Vagina (tissue), 2 donors: ENCODE measurements at regions not wholly inside any gene's neighbourhood (a gene's known extent, or its start where the extent isn't known, plus 50 kb on each side); places are given as distances from the start of the nearest gene placed in this dataset.

Experiments
- DNase-seq, 2 donors: peaks; one replicate each; pipeline ENCODE4 v3.0.0-alpha.2; 2017; ENCODE audit errors: extremely low spot score in 2 of 2
- H3K27ac ChIP-seq: fragments of 200-600 bp; sonication (generic); one replicate; pipeline ENCODE4 v1.5.1; 2019
- H3K27me3 ChIP-seq: fragments of 200-600 bp; sonication (generic); one replicate; pipeline ENCODE4 v1.5.1; 2019
- H3K36me3 ChIP-seq, 2 donors: fragments of 200-600 bp; sonication (generic); one replicate each; pipeline ENCODE4 v1.5.1; 2017 to 2019
- H3K4me1 ChIP-seq: fragments of 200-600 bp; sonication (generic); one replicate; pipeline ENCODE4 v1.5.1; 2019
- H3K4me3 ChIP-seq, 2 donors: fragments of 200-600 bp; sonication (generic); 1 replicate in 1 of 2; 2 replicates in 1 of 2; pipeline ENCODE4 v1.5.1; 2016 to 2019
- H3K9me3 ChIP-seq: fragments of 200-600 bp; sonication (generic); one replicate; pipeline ENCODE4 v1.5.1; 2019
- CTCF ChIP-seq, 3 experiments: fragments of 450-650 bp in 2 of 3; fragments of 200-600 bp in 1 of 3; sonication (generic) in 1 of 3; IDR thresholded peaks; one replicate each; pipeline ENCODE4 v1.5.1; 2017 to 2019; ENCODE audit warnings: antibody characterized with exemption in 3 of 3, mild to moderate bottlenecking in 2 of 3, moderate library complexity in 2 of 3
- POLR2A ChIP-seq, 2 donors: fragments of 450-650 bp; IDR thresholded peaks; one replicate each; pipeline ENCODE4 v1.6.1; 2017; ENCODE audit warnings: antibody characterized with exemption in 2 of 2, mild to moderate bottlenecking in 2 of 2, moderate library complexity in 2 of 2
- POLR2AphosphoS5 ChIP-seq, 2 donors: sonication (generic); formaldehyde crosslinking; IDR thresholded peaks; one replicate each; pipeline ENCODE4 v1.9.0; 2017; ENCODE audit warnings: antibody characterized with exemption in 2 of 2, mild to moderate bottlenecking in 2 of 2, low read depth in 1 of 2; ENCODE audit not compliant: insufficient read depth in 1 of 2
- intact Hi-C: fragments of 100-400 bp; cut with DNase I; formaldehyde crosslinking; loops from one replicate; pipeline ENCODE4 v1.15.1; 2023

GRCh38 chr18:25896178-25896780 is 194.1 kb downstream of the SS18 start:
- Histone ChIP-seq H3K4me1 (no peaks in the 10 kb centered on the region), H3K4me3 (no peak overlapping the region), H3K36me3 (no peaks in the 10 kb centered on the region), H3K27ac (no peak overlapping the region), H3K27me3 (no peaks in the 10 kb centered on the region), H3K9me3 (no peaks in the 10 kb centered on the region)
- intact Hi-C loops, result no loop called here
- DNase-seq, result no peak
- TF ChIP-seq CTCF (IDR thresholded peaks at IDR 0.05) (peak; percentile 38 to 56 (median 55)), POLR2AphosphoS5 (IDR thresholded peaks at IDR 0.05; ENCODE audit: insufficient read depth in 1 of 2, low read depth in 1 of 2) (no peak), POLR2A (IDR thresholded peaks at IDR 0.05) (no peak)

- TF ChIP-seq CTCF (IDR thresholded peaks at IDR 0.05) (no peak), POLR2AphosphoS5 (IDR thresholded peaks at IDR 0.05; ENCODE audit: insufficient read depth in 1 of 2, low read depth in 1 of 2) (no peak), POLR2A (IDR thresholded peaks at IDR 0.05) (no peak)
- no peaks in the 10 kb centered on the region for H3K4me1 ChIP-seq
- no peaks in the 10 kb centered on the region for H3K27me3 ChIP-seq
- no peak overlapping the region for H3K27ac ChIP-seq
- H3K4me3 ChIP-seq, result no peak overlapping the region
- no peaks in the 10 kb centered on the region for H3K36me3 ChIP-seq
- no peak for DNase-seq
- intact Hi-C loops, result no loop called here
- H3K9me3 ChIP-seq, result no peaks in the 10 kb centered on the region
These were observed 194.9 kb downstream of the SS18 start for GRCh38 chr18:25895518-25895917.

GRCh38 chr18:25886283-25886682 is 204.1 kb downstream of the SS18 start:
- Histone ChIP-seq H3K27ac (no peak overlapping the region), H3K36me3 (no peaks in the 10 kb centered on the region), H3K4me3 (no peak overlapping the region), H3K4me1 (no peaks in the 10 kb centered on the region), H3K27me3 (no peaks in the 10 kb centered on the region), H3K9me3 (no peaks in the 10 kb centered on the region)
- intact Hi-C loops, result no loop called here
- DNase-seq, result no peak
- no peak for TF ChIP-seq CTCF (IDR thresholded peaks at IDR 0.05)
- TF ChIP-seq POLR2AphosphoS5 (IDR thresholded peaks at IDR 0.05; ENCODE audit: insufficient read depth in 1 of 2, low read depth in 1 of 2), result no peak
- no peak for TF ChIP-seq POLR2A (IDR thresholded peaks at IDR 0.05)

GRCh38 chr18:25883091-25883490 is 207.3 kb downstream of the SS18 start:
- Histone ChIP-seq H3K4me1 (no peaks in the 10 kb centered on the region), H3K36me3 (no peaks in the 10 kb centered on the region), H3K4me3 (no peak overlapping the region), H3K9me3 (no peaks in the 10 kb centered on the region), H3K27me3 (no peaks in the 10 kb centered on the region), H3K27ac (no peak overlapping the region)
- DNase-seq, result no peak
- intact Hi-C loops, result no loop called here
- no peak for TF ChIP-seq CTCF (IDR thresholded peaks at IDR 0.05)
- TF ChIP-seq POLR2AphosphoS5 (IDR thresholded peaks at IDR 0.05; ENCODE audit: insufficient read depth in 1 of 2, low read depth in 1 of 2), result no peak
- no peak for TF ChIP-seq POLR2A (IDR thresholded peaks at IDR 0.05)

GRCh38 chr18:25881149-25881548 is 209.3 kb downstream of the SS18 start:
- Histone ChIP-seq H3K27me3 (no peaks in the 10 kb centered on the region), H3K9me3 (no peaks in the 10 kb centered on the region), H3K4me1 (no peaks in the 10 kb centered on the region), H3K36me3 (no peaks in the 10 kb centered on the region), H3K27ac (no peak overlapping the region), H3K4me3 (no peak overlapping the region)
- TF ChIP-seq POLR2A (IDR thresholded peaks at IDR 0.05) (no peak), POLR2AphosphoS5 (IDR thresholded peaks at IDR 0.05; ENCODE audit: insufficient read depth in 1 of 2, low read depth in 1 of 2) (no peak), CTCF (IDR thresholded peaks at IDR 0.05) (no peak)
- intact Hi-C loops, result no loop called here
- no peak for DNase-seq
